NCI-H526 treated with DMSO at 0.1 percent for 48 hours (cell line): ENCODE measurements at regions not wholly inside any gene's neighbourhood (a gene's known extent, or its start where the extent isn't known, plus 50 kb on each side); places are given as distances from the start of the nearest gene placed in this dataset.
"Not testable (repeated sequence)": the region's sequence is repeated elsewhere in the genome, so short reads cannot be mapped to it uniquely, and the experiment has no call there.

Experiments
- DNase-seq: peaks from one replicate; lab custom pipeline; 2025; lab: John Stamatoyannopoulos, UW

DNA sequence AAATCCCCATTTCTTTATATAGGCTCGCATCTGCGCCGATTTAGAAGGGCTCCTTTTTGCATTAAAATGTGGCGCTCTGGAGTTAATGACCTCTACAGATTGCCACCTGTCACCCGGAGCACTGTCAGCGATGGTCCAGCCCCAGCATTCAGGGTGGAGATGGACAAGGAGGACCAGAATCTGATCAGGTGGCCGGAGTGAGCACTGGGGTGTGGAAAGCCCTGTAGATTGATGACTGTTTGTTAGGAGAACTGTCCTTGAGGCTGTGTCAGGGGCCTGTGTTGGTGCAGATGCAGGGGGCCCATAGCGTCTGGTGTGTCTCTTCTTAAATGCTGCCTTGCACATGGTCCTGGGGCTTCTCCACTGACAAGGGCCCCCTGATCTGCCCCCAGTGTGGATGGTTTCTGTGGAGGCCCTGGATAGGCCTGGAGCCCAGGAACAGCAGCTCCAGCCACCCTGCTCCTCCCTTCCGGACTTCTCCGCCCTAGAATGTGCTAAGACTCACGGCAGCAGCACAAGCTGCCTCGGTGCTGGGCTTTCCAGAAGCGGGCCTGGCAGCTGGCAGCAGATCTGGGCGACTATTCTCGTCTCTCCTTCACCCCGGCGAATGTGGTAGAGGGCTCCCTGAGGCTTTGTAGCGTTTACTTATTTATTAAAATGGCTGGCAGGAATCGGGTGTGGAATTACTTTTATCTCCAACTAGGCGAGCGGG, 1333.3 kb downstream of the BRD1 start:
- DNase-seq = no peak

GRCh38 chr22:48493733-48494132, 1333.9 kb downstream of the BRD1 start:
- no peak for DNase-seq

DNA sequence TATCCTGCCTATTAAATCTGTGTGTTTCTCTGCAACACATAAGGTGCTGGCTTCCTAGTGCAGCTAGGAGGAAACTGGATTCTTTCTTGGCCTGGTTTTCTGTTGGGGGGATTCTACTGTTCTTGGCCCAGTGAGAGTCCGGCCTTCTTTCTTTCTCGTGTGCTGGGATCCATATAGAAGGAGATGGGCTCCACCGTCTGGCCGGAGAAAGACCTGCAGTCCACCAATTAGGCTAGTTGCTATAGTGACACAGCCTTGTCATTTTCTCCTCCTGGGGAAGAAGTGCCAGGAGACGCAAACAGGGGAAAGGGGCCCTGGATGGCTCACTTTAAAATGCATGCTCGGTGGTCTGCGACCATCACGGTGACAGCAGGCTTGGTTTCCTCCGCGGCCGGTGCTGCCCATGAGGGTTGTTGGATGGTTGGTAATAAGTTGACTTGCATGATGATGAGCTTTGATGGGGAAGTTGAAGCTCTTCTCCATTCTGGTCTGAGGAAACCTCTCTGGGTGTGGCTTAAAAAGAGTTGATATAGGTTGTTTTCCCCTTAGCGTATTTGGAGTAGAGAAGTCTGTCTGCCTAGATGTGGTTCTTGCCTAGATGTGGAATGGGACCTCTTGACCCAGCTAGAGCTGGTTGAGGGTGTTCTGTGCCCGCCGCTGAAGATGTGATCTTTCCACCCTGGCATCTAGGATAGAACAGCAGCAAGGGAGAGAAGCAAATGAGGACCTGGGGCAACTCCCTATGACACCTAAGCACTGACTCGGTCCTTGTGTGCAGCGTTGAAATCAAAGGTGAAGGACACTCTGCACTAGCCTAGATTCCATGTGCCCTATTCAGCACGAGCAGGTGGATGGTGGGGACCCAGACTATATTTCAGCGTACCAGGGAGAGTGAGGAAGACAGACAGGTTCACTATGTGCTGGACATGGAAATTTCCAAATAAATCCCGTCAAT, 1335.0 kb downstream of the BRD1 start:
- peak; percentile 32 for DNase-seq

DNA sequence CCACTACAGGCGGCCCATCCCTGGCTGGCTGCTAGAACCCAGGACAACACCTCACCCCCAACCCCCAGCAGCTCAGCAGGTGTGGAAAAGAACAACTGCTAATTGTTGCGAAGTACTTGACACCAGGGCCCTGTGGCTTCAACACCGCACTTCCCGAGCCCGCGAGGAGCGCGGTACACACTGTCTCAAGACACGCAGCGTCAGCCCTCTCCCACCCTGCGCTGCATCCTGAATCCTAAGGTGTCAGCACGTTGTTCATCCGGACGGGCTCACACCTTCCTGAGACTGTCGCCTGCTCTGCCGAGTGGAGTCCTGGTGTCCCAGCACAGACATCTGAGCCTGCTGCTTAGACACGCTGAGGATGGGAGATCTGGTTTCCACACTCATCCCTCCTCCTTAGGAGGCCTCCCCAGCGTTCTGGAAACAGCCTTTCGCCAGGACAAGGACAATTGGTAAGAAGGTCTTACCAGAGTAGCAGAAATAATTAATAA, 1336.2 kb downstream of the BRD1 start:
- no peak for DNase-seq

DNA sequence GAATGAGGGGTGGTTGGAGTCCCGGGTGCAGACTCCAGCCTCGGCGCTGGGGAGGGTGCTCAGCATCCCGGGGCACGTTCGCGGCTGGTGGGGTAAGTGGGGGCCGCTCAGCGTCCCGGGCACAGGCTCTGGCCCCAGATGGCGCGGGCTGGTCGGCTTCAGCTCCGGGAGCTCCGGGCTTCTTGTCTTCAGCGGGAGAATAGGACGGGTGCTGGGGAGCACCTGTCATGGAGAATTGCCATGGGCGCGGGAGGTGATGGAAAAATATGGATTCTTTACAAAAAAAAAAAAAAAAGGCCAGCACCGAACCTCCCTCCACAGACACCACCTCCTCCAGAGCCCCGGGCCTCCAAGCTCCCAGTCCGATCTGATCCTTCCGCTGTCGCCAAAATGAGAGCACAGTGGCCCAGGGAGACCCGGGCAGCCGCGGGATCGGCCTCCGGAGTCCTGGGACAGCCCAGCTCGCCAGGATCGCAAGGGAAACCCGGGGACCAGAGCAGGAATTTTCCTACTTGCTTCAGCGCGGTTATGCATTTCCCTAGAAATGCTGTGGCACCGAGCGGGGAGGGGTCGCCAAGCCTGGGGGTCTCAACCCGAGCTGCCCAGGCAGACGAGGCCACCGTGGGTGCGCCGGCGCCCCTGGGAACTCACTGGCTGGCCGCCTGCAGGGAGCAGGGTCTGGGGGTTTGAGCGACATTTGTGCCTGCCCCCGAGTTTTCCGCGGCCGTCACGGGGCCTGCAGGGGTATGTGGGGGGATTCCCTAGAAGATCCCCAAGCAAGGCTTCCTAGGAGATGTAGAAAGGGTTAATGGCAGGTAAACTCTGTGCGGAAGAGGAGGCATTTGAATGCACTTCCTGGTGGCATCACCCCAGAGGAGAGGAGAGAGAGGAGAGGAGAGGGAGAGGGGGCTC, 1336.9 kb downstream of the BRD1 start:
- DNase-seq = no peak

DNA sequence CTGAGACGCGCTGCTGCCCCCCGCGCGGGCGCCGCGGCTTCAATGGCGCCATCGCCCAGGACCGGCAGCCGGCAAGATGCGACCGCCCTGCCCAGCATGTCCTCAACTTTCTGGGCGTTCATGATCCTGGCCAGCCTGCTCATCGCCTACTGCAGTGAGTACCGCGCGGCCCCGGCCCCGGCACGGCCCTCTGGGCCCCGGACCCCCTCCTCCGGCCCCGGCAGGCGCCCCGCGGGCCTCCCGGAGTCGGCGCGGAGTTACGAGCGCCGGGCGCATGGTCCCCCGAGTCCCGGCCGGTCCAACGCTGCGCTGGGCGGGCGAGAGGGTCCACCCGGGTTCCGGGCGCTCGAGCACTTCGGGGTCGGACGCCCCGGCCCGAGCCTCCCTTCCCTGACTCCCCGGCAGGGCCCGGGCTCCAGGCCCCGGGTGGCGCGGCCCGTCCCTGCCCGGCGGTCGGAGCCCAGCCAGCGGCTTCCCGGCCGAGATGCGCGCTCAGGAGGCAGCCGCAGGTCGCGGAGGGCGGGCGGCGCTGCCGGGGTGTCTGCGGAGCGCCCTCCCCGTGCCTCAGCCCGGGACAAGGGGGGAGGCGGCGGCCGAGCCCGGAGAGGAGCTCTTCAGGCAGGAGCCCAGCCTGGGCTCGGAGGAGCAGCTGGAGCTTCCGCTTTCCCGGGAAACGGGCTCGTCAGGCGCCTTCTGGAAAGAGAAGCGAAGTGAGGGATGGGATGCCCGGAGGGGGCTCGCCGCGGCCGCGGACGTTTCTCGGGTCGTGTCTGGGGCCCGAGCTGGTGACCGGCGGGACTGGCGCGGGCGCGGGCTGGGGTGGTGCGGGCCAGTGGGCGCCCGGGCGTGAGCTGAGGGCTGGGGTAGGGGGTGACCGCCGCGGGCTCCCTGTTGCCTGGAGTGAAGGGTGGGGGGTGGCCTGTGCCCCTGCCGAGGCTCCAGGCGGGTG, 1337.8 kb downstream of the BRD1 start:
- DNase-seq = no peak

DNA sequence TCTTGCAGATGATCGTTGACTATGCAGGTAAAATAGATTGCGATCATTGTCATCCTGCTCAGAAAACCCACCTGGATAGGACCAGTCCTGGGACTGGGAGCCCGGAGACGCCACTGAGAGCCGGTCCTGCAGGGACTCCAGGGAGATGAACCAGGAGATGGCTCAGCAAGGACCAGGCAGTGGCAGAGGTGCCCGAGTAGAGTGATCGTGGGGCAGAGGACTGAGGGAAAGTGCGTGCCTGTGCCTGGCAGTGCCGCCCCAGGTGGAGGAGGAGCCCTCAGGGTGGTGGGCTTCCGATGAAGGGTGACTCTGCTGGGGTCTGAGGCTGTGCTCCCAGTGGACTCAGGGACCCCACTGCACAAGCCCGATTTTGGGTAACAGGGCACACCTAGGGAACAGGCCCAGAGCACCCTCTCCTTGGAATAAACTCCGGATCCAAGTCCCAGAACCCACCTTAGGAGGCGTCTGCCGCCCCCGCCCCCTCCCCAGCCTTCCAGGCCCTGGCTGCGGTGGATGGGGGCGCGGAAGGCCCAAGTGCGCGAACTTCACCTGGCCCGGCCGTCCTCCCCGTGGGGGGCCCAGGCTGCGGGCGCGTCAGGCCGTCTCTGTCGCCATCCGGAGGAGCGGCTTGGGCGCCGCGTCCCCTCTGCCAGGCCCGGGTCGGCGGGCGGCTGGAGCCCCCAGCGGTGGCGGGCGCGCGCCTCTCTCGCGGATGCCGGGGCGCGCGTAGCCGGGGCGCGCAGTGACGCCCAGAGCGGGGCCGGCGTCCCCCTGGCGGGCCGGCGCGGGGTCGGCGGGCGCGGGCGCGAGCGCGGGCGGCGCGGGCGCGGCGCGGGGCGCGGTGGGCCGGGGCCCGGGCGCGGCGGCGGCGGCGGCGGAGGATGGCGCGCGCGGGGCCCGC, 1338.8 kb downstream of the BRD1 start:
- DNase-seq = peak; percentile 3

DNA sequence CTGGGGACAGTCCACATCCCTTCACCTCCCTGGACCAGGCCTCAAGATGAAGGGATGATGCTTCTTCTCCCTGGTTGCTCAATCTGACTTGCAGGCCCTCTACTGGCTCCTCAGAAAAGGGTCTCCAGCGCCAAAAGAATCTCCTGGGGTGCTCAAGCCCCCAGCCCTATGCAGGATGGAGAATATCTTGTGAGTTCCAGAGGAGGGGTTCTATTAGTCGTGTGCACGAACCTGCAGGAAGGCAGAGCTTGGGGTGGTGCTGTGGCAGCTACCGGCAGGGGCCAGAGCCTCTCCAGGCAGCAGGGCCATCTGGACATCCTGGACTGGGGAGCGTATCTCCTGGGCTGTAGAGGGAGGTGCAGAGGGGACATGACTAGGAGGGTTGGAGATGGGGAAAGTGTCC, 1339.5 kb downstream of the BRD1 start:
- no peak for DNase-seq

DNA sequence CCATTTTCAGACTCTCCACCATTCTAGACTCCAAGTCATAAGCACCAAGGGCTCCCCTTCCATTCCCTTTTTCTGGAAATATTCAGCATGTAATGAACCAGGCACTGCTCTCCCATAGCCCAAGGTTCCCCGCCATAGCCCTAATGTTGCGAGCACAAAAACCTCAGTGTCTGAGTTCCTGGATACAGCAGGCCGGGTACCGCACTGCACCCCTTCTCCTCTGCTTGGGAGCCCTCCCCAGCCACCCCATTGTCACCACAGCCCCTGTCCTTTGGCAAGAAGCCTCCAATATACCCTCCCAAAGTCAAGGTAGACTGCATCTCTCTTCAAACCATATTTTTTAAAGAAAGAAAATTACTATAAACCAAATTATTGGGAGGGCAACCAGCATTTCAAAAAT, 1341.1 kb downstream of the BRD1 start:
- DNase-seq = no peak

DNA sequence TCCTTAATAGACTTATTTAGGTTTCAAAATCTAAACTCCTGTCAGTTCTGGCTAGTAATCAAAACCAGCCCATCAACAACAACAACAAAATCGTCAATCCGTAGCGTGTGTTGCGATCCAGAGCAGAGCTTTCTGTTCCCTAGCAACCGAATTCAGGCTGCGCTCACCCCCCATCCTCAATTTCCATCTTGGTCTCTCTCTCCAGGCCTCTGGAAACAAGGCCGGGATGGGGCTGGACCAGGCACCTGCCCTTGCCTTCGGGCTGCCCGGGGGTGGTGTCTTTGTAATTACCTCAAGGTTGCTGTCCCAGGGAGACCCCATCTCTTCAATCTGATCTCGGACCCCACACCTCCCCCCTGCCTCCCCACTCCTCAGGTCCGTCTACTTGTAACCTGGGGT, 1341.5 kb downstream of the BRD1 start:
- no peak for DNase-seq

GRCh38 chr22:48485149-48486133, 1342.2 kb downstream of the BRD1 start:
- no peak for DNase-seq

DNA sequence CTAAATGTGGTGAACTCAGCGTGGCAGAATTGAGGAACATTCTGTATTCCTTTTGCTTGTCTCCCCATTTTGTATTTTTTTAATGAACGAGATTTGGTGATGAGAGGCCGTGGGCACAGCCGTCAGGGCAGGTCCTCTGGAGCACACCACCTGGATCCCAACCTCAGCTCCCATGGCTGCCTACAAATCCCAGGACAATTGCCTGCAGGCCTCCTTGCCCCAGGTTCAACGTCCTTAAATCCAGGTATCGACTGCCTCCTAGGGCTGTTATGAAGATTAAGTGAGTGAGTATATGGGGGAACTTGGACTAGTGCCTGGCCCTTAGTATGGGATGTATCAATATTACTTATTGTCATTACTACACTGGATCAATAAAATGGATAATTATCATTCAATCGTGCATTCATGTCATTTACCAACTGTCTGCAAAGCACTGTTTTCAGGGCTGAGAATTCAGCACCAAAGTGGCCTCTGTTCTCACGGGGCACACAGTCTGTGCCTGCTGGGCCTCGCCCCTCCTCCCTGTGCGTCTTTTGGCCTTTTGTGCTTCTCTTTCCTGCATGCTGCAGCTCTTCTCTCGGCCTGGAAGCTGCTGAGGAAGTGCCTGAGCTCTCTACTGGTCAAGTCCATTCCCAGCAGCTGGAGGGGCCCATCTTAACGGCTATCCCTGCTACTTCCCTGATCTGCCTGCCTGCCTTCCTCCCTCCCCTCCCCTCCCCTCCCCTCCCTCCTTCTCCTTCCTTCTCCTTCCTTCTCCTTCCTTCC, 1343.7 kb downstream of the BRD1 start:
- no peak for DNase-seq

DNA sequence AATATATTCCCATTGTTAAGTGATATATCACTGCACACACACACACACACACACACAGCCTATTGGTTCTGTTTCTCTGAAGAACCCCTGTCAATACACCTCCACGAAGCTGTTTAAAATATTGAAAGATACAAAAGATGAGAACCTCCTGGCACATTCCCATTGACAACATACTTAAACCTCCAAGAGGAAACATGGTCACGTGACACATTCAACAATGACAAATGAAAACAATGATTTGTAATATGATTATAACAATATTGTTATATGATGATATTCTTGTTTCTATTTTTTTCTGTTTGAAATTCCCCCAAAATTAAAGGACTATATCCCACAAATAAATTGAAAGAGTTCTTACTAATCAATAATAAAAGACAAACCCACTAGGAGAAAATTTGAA, 1344.9 kb downstream of the BRD1 start:
- no peak for DNase-seq

- DNase-seq = not testable (repeated sequence)
These were observed 1345.5 kb downstream of the BRD1 start for GRCh38 chr22:48482198-48482597.

- DNase-seq = no peak
These were observed 1345.9 kb downstream of the BRD1 start for GRCh38 chr22:48481748-48482147.

DNA sequence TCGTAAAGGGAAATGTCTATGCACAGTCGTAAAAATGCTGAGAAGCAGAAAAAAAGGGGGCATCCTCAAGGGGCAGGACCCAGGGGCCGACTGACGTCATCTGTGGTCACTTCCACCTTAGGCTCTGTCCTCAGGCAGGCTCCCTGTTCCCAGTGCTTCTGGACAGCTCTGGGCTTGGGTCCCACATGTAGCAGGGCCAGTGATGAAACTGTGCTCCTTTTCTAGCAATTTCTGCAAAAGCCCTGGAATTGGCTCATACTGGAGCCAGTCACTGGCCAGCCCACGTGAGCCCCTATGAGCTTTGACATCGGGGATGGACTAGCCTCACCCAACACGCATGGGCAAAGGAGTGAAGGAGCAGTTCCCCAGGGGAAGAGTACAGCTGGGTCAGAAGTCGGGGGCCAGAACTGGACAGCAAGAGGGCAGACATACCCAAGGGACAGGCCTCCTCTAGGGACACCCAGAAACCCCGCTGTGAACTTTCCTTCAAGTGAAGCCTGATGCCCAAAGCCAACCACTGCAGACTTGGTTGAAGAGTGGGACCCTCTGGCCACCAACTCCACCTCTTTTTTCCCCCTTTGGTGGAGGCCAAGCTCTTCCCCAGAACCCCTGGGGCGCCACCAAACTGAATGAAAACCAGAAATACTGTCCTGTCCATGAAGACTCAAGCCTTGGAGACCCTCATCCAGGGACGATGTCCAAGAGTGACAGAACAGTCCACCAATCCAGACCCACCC, 1349.0 kb downstream of the BRD1 start:
- DNase-seq = no peak

- no peak for DNase-seq
These were observed 1349.5 kb downstream of the BRD1 start for GRCh38 chr22:48478124-48478523.
